ENCODE measurements at regions not wholly inside any gene's neighbourhood (a gene's known extent, or its start where the extent isn't known, plus 50 kb on each side); places are given as distances from the start of the nearest gene placed in this dataset.

DNA sequence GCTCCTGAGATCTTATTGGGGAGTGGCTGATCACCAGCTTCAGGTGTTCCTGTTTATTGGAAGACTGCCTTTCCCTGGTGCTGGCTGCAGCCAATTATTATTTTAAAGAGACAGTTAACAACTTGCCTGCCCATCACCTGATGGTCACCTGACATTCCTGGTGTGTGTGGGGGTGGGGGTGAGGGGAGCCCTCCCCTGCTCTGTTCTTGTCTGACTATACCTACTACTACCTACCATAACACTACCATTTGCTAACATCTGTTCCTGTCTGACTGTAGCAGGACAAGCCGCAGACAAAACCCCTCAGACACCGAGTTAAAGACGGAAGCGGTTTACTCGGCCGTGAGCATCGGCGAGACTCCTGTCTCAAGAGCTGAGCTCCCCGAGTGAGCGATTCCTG, 54.9 kb upstream of the NBPF3 start:
- intact Hi-C loops (cut with micrococcal nuclease): no loop called here
- peaks cover 0 to 8% of the 10 kb centered on the region in 2 experiments; a peak in 1 of 5 replicates for H3K27me3 ChIP-seq (ENCODE audit: control insufficient read depth in 2 of 2, insufficient read depth in 2 of 2, low read length in 2 of 2)
- ChIA-PET CTCF (ENCODE audit: low intra/inter-chr PET ratio) (no interaction called here), POLR2A (no interaction called here)
- in situ Hi-C loops (cut with MboI): no loop called here
- H3K9me3 ChIP-seq (replicated peaks; ENCODE audit: control insufficient read depth, insufficient read depth, low read depth, low read length): no peaks in the 10 kb centered on the region
- peaks cover 0 to 9% of the 10 kb centered on the region in 2 experiments; a peak in 2 of 5 replicates for H3K4me1 ChIP-seq (replicated peaks in 1 of 2; ENCODE audit: control insufficient read depth in 2 of 2, insufficient read depth in 2 of 2, low read length in 2 of 2)
- H3K79me2 ChIP-seq (ENCODE audit: control insufficient read depth, insufficient read depth, low read length): no peaks in the 10 kb centered on the region
- 24% methylated on average over 10 of the region's 10 CpGs for WGBS (ENCODE audit: insufficient coverage, low coverage, missing lambda C conversion rate)
- no peaks in the 10 kb centered on the region for H3K9me1 ChIP-seq (ENCODE audit: control insufficient read depth, insufficient read depth, low read length)
- no peak for FAIRE-seq
- no peaks in the 10 kb centered on the region for H3K36me3 ChIP-seq (ENCODE audit: control insufficient read depth, insufficient read depth, low read length)
- no peak for ATAC-seq
- DNase-seq (ENCODE audit: extremely low read depth in 1 of 4, low spot score in 3 of 4): no peak
- no TSS peak for BruUV-seq (replicated peaks)
- no peak overlapping the region for H3K9ac ChIP-seq (ENCODE audit: insufficient read depth in 1 of 2, low read depth in 2 of 2, low read length in 2 of 2)
- no peaks in the 10 kb centered on the region for H4K20me1 ChIP-seq (replicated peaks; ENCODE audit: control insufficient read depth, insufficient read depth, low read length)
- peak overlapping the region; percentile 71 for H2AFZ ChIP-seq (ENCODE audit: low read depth, low read length)
- H3K4me2 ChIP-seq (ENCODE audit: insufficient read depth, low read length): no peak overlapping the region; the same call in 1 of the 2 replicates
- no peak overlapping the region for H3K27ac ChIP-seq (ENCODE audit: extremely low read depth, low read depth, low read length)
- no peak overlapping the region for H3K4me3 ChIP-seq
- TF ChIP-seq TCF7 (IDR thresholded peaks at IDR 0.05; ENCODE audit: borderline replicate concordance): no peak
- no peak for TF ChIP-seq PTTG1 (tag; IDR thresholded peaks at IDR 0.05; ENCODE audit: low read depth)
- no peak for TF ChIP-seq ZNF695 (CRISPR knock-in tag; IDR thresholded peaks at IDR 0.05)
- TF ChIP-seq ELF1 (tag; IDR thresholded peaks at IDR 0.05): no peak
- 0 out of 2 replicates have a peak, but pooled peaks have one; percentile 2 for TF ChIP-seq NCOR1 (IDR thresholded peaks at IDR 0.05)
- 0 out of 2 replicates have a peak, but pooled peaks have one; percentile 20 for TF ChIP-seq ETV5 (CRISPR knock-in tag; IDR thresholded peaks at IDR 0.05; ENCODE audit: low read depth)
- TF ChIP-seq ZNF436 (CRISPR knock-in tag; IDR thresholded peaks at IDR 0.05): no peak
- no peak for TF ChIP-seq CTBP1 (IDR thresholded peaks at IDR 0.05; ENCODE audit: borderline replicate concordance)
- no peak for TF ChIP-seq TAF9B (IDR thresholded peaks at IDR 0.05; ENCODE audit: partially characterized antibody)
- TF ChIP-seq SMARCA4 (IDR thresholded peaks at IDR 0.05): no peak
- TF ChIP-seq HSF4 (CRISPR knock-in tag; IDR thresholded peaks at IDR 0.05; ENCODE audit: borderline replicate concordance): no peak
- TF ChIP-seq, protein P1, sequence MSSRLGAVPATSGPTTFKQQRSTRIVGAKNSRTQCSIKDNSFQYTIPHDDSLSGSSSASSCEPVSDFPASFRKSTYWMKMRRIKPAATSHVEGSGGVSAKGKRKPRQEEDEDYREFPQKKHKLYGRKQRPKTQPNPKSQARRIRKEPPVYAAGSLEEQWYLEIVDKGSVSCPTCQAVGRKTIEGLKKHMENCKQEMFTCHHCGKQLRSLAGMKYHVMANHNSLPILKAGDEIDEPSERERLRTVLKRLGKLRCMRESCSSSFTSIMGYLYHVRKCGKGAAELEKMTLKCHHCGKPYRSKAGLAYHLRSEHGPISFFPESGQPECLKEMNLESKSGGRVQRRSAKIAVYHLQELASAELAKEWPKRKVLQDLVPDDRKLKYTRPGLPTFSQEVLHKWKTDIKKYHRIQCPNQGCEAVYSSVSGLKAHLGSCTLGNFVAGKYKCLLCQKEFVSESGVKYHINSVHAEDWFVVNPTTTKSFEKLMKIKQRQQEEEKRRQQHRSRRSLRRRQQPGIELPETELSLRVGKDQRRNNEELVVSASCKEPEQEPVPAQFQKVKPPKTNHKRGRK (tag; IDR thresholded peaks at IDR 0.05): no peak
- TF ChIP-seq MCM2 (IDR thresholded peaks at IDR 0.05; ENCODE audit: low read depth): no peak
- TF ChIP-seq, protein P2, sequence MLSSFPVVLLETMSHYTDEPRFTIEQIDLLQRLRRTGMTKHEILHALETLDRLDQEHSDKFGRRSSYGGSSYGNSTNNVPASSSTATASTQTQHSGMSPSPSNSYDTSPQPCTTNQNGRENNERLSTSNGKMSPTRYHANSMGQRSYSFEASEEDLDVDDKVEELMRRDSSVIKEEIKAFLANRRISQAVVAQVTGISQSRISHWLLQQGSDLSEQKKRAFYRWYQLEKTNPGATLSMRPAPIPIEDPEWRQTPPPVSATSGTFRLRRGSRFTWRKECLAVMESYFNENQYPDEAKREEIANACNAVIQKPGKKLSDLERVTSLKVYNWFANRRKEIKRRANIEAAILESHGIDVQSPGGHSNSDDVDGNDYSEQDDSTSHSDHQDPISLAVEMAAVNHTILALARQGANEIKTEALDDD (IDR thresholded peaks at IDR 0.05): 0 out of 2 replicates have a peak, but pooled peaks have one; percentile 21
- no peak for TF ChIP-seq ARNT (IDR thresholded peaks at IDR 0.05)
- no peak for TF ChIP-seq WHSC1 (IDR thresholded peaks at IDR 0.05; ENCODE audit: low read length)
- TF ChIP-seq NFXL1 (CRISPR knock-in tag; IDR thresholded peaks at IDR 0.05): no peak
- peak; percentile 19; the same call in 1 of the 2 replicates for TF ChIP-seq GATA2 (CRISPR knock-in tag; IDR thresholded peaks at IDR 0.05)
- TF ChIP-seq, protein P3, sequence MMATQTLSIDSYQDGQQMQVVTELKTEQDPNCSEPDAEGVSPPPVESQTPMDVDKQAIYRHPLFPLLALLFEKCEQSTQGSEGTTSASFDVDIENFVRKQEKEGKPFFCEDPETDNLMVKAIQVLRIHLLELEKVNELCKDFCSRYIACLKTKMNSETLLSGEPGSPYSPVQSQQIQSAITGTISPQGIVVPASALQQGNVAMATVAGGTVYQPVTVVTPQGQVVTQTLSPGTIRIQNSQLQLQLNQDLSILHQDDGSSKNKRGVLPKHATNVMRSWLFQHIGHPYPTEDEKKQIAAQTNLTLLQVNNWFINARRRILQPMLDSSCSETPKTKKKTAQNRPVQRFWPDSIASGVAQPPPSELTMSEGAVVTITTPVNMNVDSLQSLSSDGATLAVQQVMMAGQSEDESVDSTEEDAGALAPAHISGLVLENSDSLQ (IDR thresholded peaks at IDR 0.05): peak; percentile 14; the same call in 1 of the 2 replicates
- no peak for TF ChIP-seq ARID1B (IDR thresholded peaks at IDR 0.05)
- TF ChIP-seq PTBP1 (IDR thresholded peaks at IDR 0.05; ENCODE audit: low read depth, low read length): no peak
- TF ChIP-seq, protein P4, sequence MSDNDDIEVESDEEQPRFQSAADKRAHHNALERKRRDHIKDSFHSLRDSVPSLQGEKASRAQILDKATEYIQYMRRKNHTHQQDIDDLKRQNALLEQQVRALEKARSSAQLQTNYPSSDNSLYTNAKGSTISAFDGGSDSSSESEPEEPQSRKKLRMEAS (CRISPR knock-in tag; IDR thresholded peaks at IDR 0.05): 0 out of 2 replicates have a peak, but pooled peaks have one; percentile 18
- no peak for TF ChIP-seq ZNF785 (CRISPR knock-in tag; IDR thresholded peaks at IDR 0.05)

All from K562 (cell line).